GM12891 (cell line): ENCODE measurements at regions not wholly inside any gene's neighbourhood (a gene's known extent, or its start where the extent isn't known, plus 50 kb on each side); places are given as distances from the start of the nearest gene placed in this dataset.

Source experiments
- DNase-seq: peaks from one replicate; pipeline ENCODE4 v3.0.0; 2011; ENCODE audit warnings: low spot score; ENCODE audit not compliant: insufficient read length
- FAIRE-seq: peaks from 2 replicates; lab custom pipeline; 2011; peaks lifted over from hg19 to GRCh38; lab: Jason Lieb, UNC
- PAX5 ChIP-seq: IDR thresholded peaks from 2 replicates; pipeline ENCODE4 v1.6.1; 2011; ENCODE audit warnings: low read length, moderate library complexity, mild to moderate bottlenecking; ENCODE audit not compliant: insufficient read depth, severe bottlenecking
- POLR2A ChIP-seq: IDR thresholded peaks from 2 replicates; pipeline ENCODE4 v1.6.1; 2011; ENCODE audit warnings: low read depth, low read length, control low read depth
- POLR2AphosphoS5 ChIP-seq: IDR thresholded peaks from 2 replicates; pipeline ENCODE4 v1.6.1; 2011; ENCODE audit warnings: low read depth, low read length, control low read depth
- POU2F2 ChIP-seq: IDR thresholded peaks from 2 replicates; pipeline ENCODE4 v1.6.1; 2011; ENCODE audit warnings: low read depth, mild to moderate bottlenecking, control low read depth, low read length, moderate library complexity
- SPI1 ChIP-seq: IDR thresholded peaks from 2 replicates; pipeline ENCODE4 v1.6.1; 2011; ENCODE audit warnings: low read depth, low read length, control low read depth
- TAF1 ChIP-seq: IDR thresholded peaks from 2 replicates; pipeline ENCODE4 v1.6.1; 2011; ENCODE audit warnings: low read depth, low read length, control low read depth

GRCh38 chr10:78457804-78458482 is 424.3 kb downstream of the RPS24 start:
- no peak for FAIRE-seq
- no peak for DNase-seq
- TF ChIP-seq TAF1 (no peak), SPI1 (no peak), POLR2A (no peak), POU2F2 (no peak), POLR2AphosphoS5 (no peak), PAX5 (no peak)

- FAIRE-seq: no peak
- DNase-seq: no peak
These were observed 425.4 kb downstream of the RPS24 start for GRCh38 chr10:78458983-78459638.

GRCh38 chr10:78459639-78460037 is 426.0 kb downstream of the RPS24 start:
- DNase-seq: no peak
- TF ChIP-seq POLR2AphosphoS5: no peak
- TF ChIP-seq PAX5: no peak
- no peak for TF ChIP-seq TAF1
- no peak for TF ChIP-seq POU2F2
- no peak for TF ChIP-seq SPI1
- TF ChIP-seq POLR2A: no peak
- no peak for FAIRE-seq

More at GRCh38 chr10:78458983-78459638, 425.4 kb downstream of the RPS24 start:
- TF ChIP-seq POLR2A (no peak), TAF1 (no peak), POLR2AphosphoS5 (no peak), SPI1 (no peak), POU2F2 (no peak), PAX5 (no peak)

- DNase-seq: no peak
- no peak for FAIRE-seq
- TF ChIP-seq SPI1 (no peak), PAX5 (no peak), POLR2AphosphoS5 (no peak), POLR2A (no peak), TAF1 (no peak), POU2F2 (no peak)
These were observed 426.5 kb downstream of the RPS24 start for GRCh38 chr10:78460204-78460603.

- FAIRE-seq (no peak), DNase-seq (no peak)
- TF ChIP-seq PAX5: no peak
- TF ChIP-seq POLR2AphosphoS5: no peak
- no peak for TF ChIP-seq TAF1
- no peak for TF ChIP-seq POLR2A
- TF ChIP-seq SPI1: no peak
- no peak for TF ChIP-seq POU2F2
These were observed 427.7 kb downstream of the RPS24 start for GRCh38 chr10:78461333-78461732.

- no peak for DNase-seq
- TF ChIP-seq POLR2AphosphoS5 (no peak), SPI1 (no peak), POLR2A (no peak), TAF1 (no peak), PAX5 (no peak), POU2F2 (no peak)
- no peak for FAIRE-seq
These were observed 428.5 kb downstream of the RPS24 start for GRCh38 chr10:78462176-78462575.

GRCh38 chr10:78462726-78463228 is 429.1 kb downstream of the RPS24 start:
- no peak for DNase-seq
- no peak for FAIRE-seq
- no peak for TF ChIP-seq POU2F2
- TF ChIP-seq POLR2AphosphoS5: no peak
- TF ChIP-seq POLR2A: no peak
- TF ChIP-seq SPI1: no peak
- no peak for TF ChIP-seq PAX5
- TF ChIP-seq TAF1: no peak

GRCh38 chr10:78464118-78464855 is 430.6 kb downstream of the RPS24 start:
- TF ChIP-seq POLR2A (no peak), POLR2AphosphoS5 (no peak), POU2F2 (no peak), TAF1 (no peak), PAX5 (no peak), SPI1 (no peak)
- FAIRE-seq (no peak), DNase-seq (no peak)

GRCh38 chr10:78464856-78465267 is 431.2 kb downstream of the RPS24 start:
- TF ChIP-seq POLR2A: no peak
- no peak for TF ChIP-seq POU2F2
- no peak for TF ChIP-seq TAF1
- no peak for TF ChIP-seq POLR2AphosphoS5
- TF ChIP-seq PAX5: no peak
- no peak for TF ChIP-seq SPI1
- no peak for DNase-seq
- no peak for FAIRE-seq
